Stomach smooth muscle (tissue), 2 donors: ENCODE measurements at regions not wholly inside any gene's neighbourhood (a gene's known extent, or its start where the extent isn't known, plus 50 kb on each side); places are given as distances from the start of the nearest gene placed in this dataset.

Source experiments
- H3K27ac ChIP-seq: one replicate; pipeline ENCODE4 v1.7.0; 2013; ENCODE audit warnings: mild to moderate bottlenecking, low read length, inconsistent platforms
- H3K27me3 ChIP-seq, 2 donors: one replicate each; pipeline ENCODE4 v1.7.0; 2013; ENCODE audit warnings: low read length in 2 of 2; ENCODE audit not compliant: insufficient read depth in 2 of 2, control insufficient read depth in 1 of 2
- H3K36me3 ChIP-seq, 2 donors: one replicate each; pipeline ENCODE4 v1.7.0; 2013; ENCODE audit warnings: low read length in 2 of 2; ENCODE audit not compliant: control insufficient read depth in 2 of 2, insufficient read depth in 2 of 2
- H3K4me1 ChIP-seq: one replicate; pipeline ENCODE4 v1.7.0; 2013; ENCODE audit warnings: low read length; ENCODE audit not compliant: control insufficient read depth, insufficient read depth
- H3K4me3 ChIP-seq, 2 donors: one replicate each; pipeline ENCODE4 v1.7.0; 2013; ENCODE audit warnings: low read length in 2 of 2
- H3K9ac ChIP-seq, 2 donors: one replicate each; pipeline ENCODE4 v1.7.0; 2013; ENCODE audit warnings: low read length in 2 of 2, mild to moderate bottlenecking in 1 of 2
- H3K9me3 ChIP-seq, 2 donors: one replicate each; pipeline ENCODE4 v1.7.0; 2013; ENCODE audit warnings: low read length in 2 of 2; ENCODE audit not compliant: control insufficient read depth in 2 of 2
- donor health status: healthy.
- donor health status: Pancreatic carcinoma.

DNA sequence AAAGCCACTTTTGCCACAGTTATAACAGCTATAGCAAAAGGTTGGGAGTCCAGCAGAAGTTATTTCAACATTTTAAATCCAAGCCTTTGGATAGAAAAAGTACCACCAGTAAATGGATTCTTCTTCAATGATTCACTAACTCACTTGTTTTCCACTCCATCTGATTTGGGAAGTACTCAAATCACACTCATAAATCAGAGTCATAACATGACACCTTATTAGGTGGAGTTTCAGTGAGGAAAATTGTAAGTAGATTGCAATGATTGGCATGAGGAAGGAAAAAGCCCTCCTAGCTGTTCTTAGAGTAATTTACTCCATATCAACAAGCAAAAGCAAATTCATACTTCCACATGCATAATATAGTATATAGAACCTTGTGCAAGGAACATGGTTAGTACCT lies 132.9 kb downstream of the NR4A2 start:
- Histone ChIP-seq H3K9me3 (no peaks in the 10 kb centered on the region), H3K4me3 (no peak overlapping the region), H3K4me1 (no peaks in the 10 kb centered on the region), H3K36me3 (no peaks in the 10 kb centered on the region), H3K27me3 (no peaks in the 10 kb centered on the region), H3K27ac (no peak overlapping the region), H3K9ac (no peak overlapping the region)

DNA sequence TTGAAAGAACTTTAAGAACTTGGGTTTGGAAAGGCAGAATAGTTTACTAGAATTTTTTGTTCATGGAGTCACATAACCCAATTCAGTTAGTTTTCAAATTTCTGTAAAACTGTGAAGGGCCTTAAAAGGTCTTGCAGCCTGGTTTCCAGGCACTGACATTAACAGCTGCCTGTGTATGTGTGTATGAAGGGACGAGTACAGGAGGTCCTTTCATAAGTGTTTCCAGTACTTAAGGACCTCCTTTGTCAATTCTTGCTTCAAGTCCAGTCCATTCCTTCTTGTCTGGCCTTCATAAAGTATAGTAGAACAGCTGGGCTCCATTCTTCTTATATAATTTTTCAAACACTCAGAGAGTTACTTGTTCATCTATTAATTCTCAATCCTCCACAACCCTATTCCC lies 136.5 kb downstream of the NR4A2 start:
- Histone ChIP-seq H3K36me3 (no peaks in the 10 kb centered on the region), H3K4me1 (no peaks in the 10 kb centered on the region), H3K4me3 (no peak overlapping the region), H3K9me3 (no peaks in the 10 kb centered on the region), H3K27ac (no peak overlapping the region), H3K27me3 (no peaks in the 10 kb centered on the region), H3K9ac (no peak overlapping the region)

GRCh38 chr2:156192468-156192867 lies 140.1 kb downstream of the NR4A2 start:
- Histone ChIP-seq H3K36me3 (no peaks in the 10 kb centered on the region), H3K9me3 (no peaks in the 10 kb centered on the region), H3K27me3 (no peaks in the 10 kb centered on the region), H3K9ac (no peak overlapping the region), H3K4me1 (no peaks in the 10 kb centered on the region), H3K27ac (no peak overlapping the region), H3K4me3 (no peak overlapping the region)

DNA sequence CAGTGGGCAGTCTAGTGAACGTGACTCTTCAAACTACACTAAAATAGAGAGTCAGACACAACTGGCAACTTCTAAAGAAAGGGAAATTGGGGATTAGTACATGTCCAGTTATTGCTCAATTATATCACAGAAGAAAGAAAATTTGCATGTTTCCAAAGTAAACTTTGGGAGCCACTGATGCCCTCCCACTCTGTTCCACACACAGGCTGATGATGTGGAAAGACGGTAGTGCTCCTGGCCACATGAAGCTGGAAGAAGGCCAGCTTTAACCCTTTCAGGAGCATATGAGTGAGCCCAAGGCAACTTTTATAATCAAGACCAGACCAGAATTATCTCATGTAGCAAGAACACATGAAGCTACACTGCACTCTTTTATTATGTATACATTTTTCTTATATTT lies 141.0 kb downstream of the NR4A2 start:
- Histone ChIP-seq H3K4me3 (no peak overlapping the region), H3K9ac (no peak overlapping the region), H3K27me3 (no peaks in the 10 kb centered on the region), H3K4me1 (no peaks in the 10 kb centered on the region), H3K27ac (no peak overlapping the region), H3K9me3 (no peaks in the 10 kb centered on the region), H3K36me3 (no peaks in the 10 kb centered on the region)

- H3K9me3 ChIP-seq, result no peaks in the 10 kb centered on the region
- H3K27me3 ChIP-seq, result no peaks in the 10 kb centered on the region
- no peaks in the 10 kb centered on the region for H3K4me1 ChIP-seq
- H3K4me3 ChIP-seq, result no peak overlapping the region
- no peaks in the 10 kb centered on the region for H3K36me3 ChIP-seq
- no peak overlapping the region for H3K27ac ChIP-seq
- no peak overlapping the region for H3K9ac ChIP-seq
Observed at GRCh38 chr2:156190517-156190916, 142.0 kb downstream of the NR4A2 start.

DNA sequence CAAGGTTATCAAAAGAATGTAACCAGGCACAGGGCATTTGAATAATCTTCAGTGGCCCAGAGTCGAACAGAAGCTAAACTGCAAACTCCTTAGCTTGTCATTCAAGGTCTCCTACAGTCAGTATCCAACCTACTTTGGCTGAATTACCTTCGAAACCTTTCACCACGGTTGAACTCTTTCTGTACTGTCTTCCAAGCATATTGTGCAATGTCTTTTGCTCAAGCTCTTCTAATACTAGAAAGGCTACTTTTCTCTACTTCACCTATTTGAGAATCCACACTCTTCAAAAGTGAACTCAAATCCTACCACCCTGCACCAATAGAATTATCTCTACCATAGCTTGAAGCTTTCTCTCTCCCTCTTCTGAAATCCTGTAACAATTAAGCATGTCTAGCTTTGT lies 142.9 kb downstream of the NR4A2 start:
- Histone ChIP-seq H3K36me3 (no peaks in the 10 kb centered on the region), H3K4me1 (no peaks in the 10 kb centered on the region), H3K4me3 (no peak overlapping the region), H3K9ac (no peak overlapping the region), H3K27ac (no peak overlapping the region), H3K9me3 (no peaks in the 10 kb centered on the region), H3K27me3 (no peaks in the 10 kb centered on the region)

DNA sequence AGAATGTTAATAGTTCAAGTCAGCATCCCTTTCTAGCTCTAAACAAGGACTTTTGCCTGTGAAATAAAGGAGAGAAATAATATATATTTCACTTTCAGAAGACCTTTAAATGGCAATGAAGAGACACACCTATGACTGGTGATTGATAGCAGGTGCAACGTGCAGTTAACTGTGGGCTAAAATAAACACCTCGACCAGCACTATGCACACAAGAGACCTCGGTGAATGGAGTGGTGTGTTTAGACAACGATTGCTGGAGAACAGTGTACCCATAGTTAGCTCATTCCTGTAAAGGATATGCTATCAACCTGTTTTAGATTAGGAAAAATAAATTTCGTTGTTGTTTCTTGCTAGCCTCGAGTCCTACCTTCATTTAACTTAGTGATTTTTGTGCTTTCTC lies 143.4 kb downstream of the NR4A2 start:
- Histone ChIP-seq H3K9ac (no peak overlapping the region), H3K27ac (no peak overlapping the region), H3K36me3 (no peaks in the 10 kb centered on the region), H3K27me3 (no peaks in the 10 kb centered on the region), H3K9me3 (no peaks in the 10 kb centered on the region), H3K4me1 (no peaks in the 10 kb centered on the region), H3K4me3 (no peak overlapping the region)

GRCh38 chr2:156182132-156182531 lies 150.4 kb downstream of the NR4A2 start:
- H3K4me3 ChIP-seq, result no peak overlapping the region
- H3K4me1 ChIP-seq, result no peaks in the 10 kb centered on the region
- H3K36me3 ChIP-seq, result no peaks in the 10 kb centered on the region
- no peak overlapping the region for H3K9ac ChIP-seq
- no peaks in the 10 kb centered on the region for H3K9me3 ChIP-seq
- no peaks in the 10 kb centered on the region for H3K27me3 ChIP-seq
- H3K27ac ChIP-seq, result no peak overlapping the region

DNA sequence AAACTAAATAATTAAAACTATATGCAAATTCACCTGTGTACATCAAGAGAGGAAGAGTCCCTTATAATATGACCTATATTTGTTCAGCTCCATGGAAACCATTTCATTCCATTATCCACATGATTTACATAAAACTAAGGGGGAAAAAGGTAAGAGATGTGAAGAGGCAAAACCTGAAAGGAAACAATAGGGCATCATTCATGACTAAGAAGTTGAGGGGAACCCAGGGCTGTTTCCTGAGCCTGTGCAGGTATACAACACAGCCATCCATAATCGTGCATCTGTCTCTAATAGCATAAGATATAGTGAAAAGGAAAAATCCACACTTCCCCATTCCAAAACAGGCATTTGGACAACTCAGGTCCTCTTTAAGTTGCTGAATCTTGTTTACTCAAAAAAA lies 151.3 kb downstream of the NR4A2 start:
- no peaks in the 10 kb centered on the region for H3K4me1 ChIP-seq
- no peak overlapping the region for H3K27ac ChIP-seq
- H3K4me3 ChIP-seq, result no peak overlapping the region
- no peaks in the 10 kb centered on the region for H3K9me3 ChIP-seq
- no peaks in the 10 kb centered on the region for H3K36me3 ChIP-seq
- H3K27me3 ChIP-seq, result no peaks in the 10 kb centered on the region
- H3K9ac ChIP-seq, result no peak overlapping the region

DNA sequence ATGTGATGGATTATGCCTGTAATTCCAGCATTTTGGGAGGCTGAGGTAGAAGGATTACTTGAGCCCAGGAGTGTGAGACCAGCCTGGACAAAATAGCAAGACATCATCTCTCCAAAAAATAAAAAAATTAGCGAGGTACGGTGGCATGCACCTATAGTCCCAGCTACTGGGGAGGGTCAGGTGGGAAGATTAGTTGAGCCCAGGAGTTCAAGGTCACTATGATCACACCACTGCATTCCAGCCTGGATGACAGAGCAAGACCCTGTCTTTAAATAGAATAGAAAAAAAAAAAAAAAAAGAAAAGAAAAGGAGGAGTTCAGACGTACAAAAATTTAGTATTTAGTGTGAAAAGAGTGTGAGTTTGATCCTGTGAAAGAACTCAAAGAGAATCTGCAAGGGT lies 154.9 kb downstream of the NR4A2 start:
- no peaks in the 10 kb centered on the region for H3K27me3 ChIP-seq
- H3K4me3 ChIP-seq, result no peak overlapping the region
- H3K9ac ChIP-seq, result no peak overlapping the region
- no peaks in the 10 kb centered on the region for H3K9me3 ChIP-seq
- no peaks in the 10 kb centered on the region for H3K36me3 ChIP-seq
- no peaks in the 10 kb centered on the region for H3K4me1 ChIP-seq
- H3K27ac ChIP-seq, result no peak overlapping the region

- no peak overlapping the region for H3K27ac ChIP-seq
- H3K9ac ChIP-seq, result no peak overlapping the region
- no peaks in the 10 kb centered on the region for H3K9me3 ChIP-seq
- H3K27me3 ChIP-seq, result no peaks in the 10 kb centered on the region
- H3K4me1 ChIP-seq, result no peaks in the 10 kb centered on the region
- no peak overlapping the region for H3K4me3 ChIP-seq
- no peaks in the 10 kb centered on the region for H3K36me3 ChIP-seq
Observed at GRCh38 chr2:156175946-156176345, 156.6 kb downstream of the NR4A2 start.

- Histone ChIP-seq H3K36me3 (no peaks in the 10 kb centered on the region), H3K4me3 (no peak overlapping the region), H3K9ac (no peak overlapping the region)
Observed at GRCh38 chr2:156170929-156171328, 161.6 kb downstream of the NR4A2 start.

More at GRCh38 chr2:156170929-156171328, 161.6 kb downstream of the NR4A2 start:
- no peaks in the 10 kb centered on the region for H3K4me1 ChIP-seq
- no peak overlapping the region for H3K27ac ChIP-seq
- H3K9me3 ChIP-seq, result no peaks in the 10 kb centered on the region
- no peaks in the 10 kb centered on the region for H3K27me3 ChIP-seq
